HepG2 (cell line): ENCODE measurements at regions not wholly inside any gene's neighbourhood (a gene's known extent, or its start where the extent isn't known, plus 50 kb on each side); places are given as distances from the start of the nearest gene placed in this dataset.

ENCODE experiments used
- ATAC-seq: fragments of 200-7000 bp; cut with Tn5 transposase; 3 replicates; pipeline ENCODE4 v1.9.1; 2020; ENCODE audit warnings: mild to moderate bottlenecking, moderate library complexity
- BruUV-seq: library from RNA; stranded (reverse); fragments of 400-500 nt; replicated peaks from 2 replicates; lab custom pipeline; 2021; lab: Mats Ljungman, UMichigan
- CTCF ChIA-PET: fragments of 300-600 bp; formaldehyde crosslinking; extraction: SDS; loops from one replicate; lab custom pipeline; 2021; ENCODE audit warnings: low total read pairs, inconsistent platforms, low intra/inter-chr PET ratio; lab: Yijun Ruan, JAX
- POLR2A ChIA-PET: fragments of 350-600 bp; sonication (Branson Sonifier 250); formaldehyde crosslinking; loops from one replicate; lab custom pipeline; 2020; ENCODE audit warnings: antibody characterized with exemption, inconsistent platforms; lab: Yijun Ruan, JAX
- DNase-seq: peaks from one replicate; pipeline ENCODE4 v3.0.0-alpha.2; 2015; ENCODE audit warnings: low spot score
- FAIRE-seq: peaks from 3 replicates; lab custom pipeline; 2011; peaks lifted over from hg19 to GRCh38; lab: Jason Lieb, UNC
- H2AFZ ChIP-seq: one replicate; pipeline ENCODE4 v1.6.1; 2011; ENCODE audit warnings: low read length, inconsistent platforms
- H3K27ac ChIP-seq: fragments of 300-600 bp; 3 replicates; pipeline ENCODE4 v1.8.0; 2011; ENCODE audit warnings: mixed run types, mild to moderate bottlenecking, mixed read lengths, low read length, inconsistent platforms; ENCODE audit not compliant: insufficient read depth; ENCODE audit errors: extremely low read length
- H3K27me3 ChIP-seq, 2 experiments: fragments of 200-600 bp in 1 of 2; 2 replicates in 1 of 2; 3 replicates in 1 of 2; pipeline versions ENCODE4 v1.6.0 to v1.8.0; 2011; ENCODE audit warnings: low read length in 2 of 2, mild to moderate bottlenecking in 2 of 2, moderate library complexity in 2 of 2, inconsistent platforms in 1 of 2; ENCODE audit not compliant: insufficient read depth in 2 of 2, control insufficient read depth in 1 of 2
- H3K36me3 ChIP-seq, 2 experiments: fragments of 200-600 bp in 1 of 2; replicated peaks in 1 of 2; 2 replicates in 1 of 2; 3 replicates in 1 of 2; pipeline versions ENCODE4 v1.5.1 to v1.8.0; 2011; ENCODE audit warnings: low read length in 2 of 2, inconsistent platforms in 1 of 2; ENCODE audit not compliant: insufficient read depth in 2 of 2, control insufficient read depth in 1 of 2
- H3K4me1 ChIP-seq: 2 replicates; pipeline ENCODE4 v1.5.1; 2012; ENCODE audit warnings: low read length, inconsistent platforms; ENCODE audit not compliant: insufficient read depth
- H3K4me2 ChIP-seq: 2 replicates; pipeline ENCODE4 v1.6.0; 2011; ENCODE audit warnings: low read depth, low read length, inconsistent platforms
- H3K4me3 ChIP-seq, 3 experiments: fragments of 200-600 bp in 1 of 3; sonication (generic), shearing (Covaris generic) in 1 of 3; replicated peaks in 1 of 3; 2 replicates each; pipeline ENCODE4 v1.5.1; 2011 to 2016; ENCODE audit warnings: low read length in 3 of 3, inconsistent platforms in 2 of 3, low read depth in 2 of 3, mild to moderate bottlenecking in 2 of 3, control low read depth in 1 of 3, mixed read lengths in 1 of 3; ENCODE audit not compliant: insufficient read depth in 1 of 3
- H3K79me2 ChIP-seq: one replicate; pipeline ENCODE4 v1.6.1; 2011; ENCODE audit warnings: low read length, inconsistent platforms; ENCODE audit not compliant: insufficient read depth
- H3K9ac ChIP-seq: 2 replicates; pipeline ENCODE4 v1.6.0; 2011; ENCODE audit warnings: mild to moderate bottlenecking, low read depth, low read length, inconsistent platforms; ENCODE audit not compliant: insufficient read depth
- H3K9me3 ChIP-seq: 2 replicates; pipeline ENCODE4 v1.5.1; 2012; ENCODE audit warnings: mild to moderate bottlenecking, low read length
- H4K20me1 ChIP-seq: 2 replicates; pipeline ENCODE4 v1.6.0; 2011; ENCODE audit warnings: inconsistent platforms, mild to moderate bottlenecking, low read length, moderate library complexity; ENCODE audit not compliant: insufficient read depth
- GTF2F1 ChIP-seq: fragments of 150-350 bp; IDR thresholded peaks from 2 replicates; pipeline ENCODE4 v1.6.1; 2014; ENCODE audit warnings: low read length
- HNF1A ChIP-seq, 2 experiments: sonication (generic) in 1 of 2; formaldehyde crosslinking in 1 of 2; IDR thresholded peaks; 2 replicates each; pipeline versions ENCODE4 v1.4.0 to v1.6.1; 2016 to 2020; ENCODE audit warnings: borderline replicate concordance in 1 of 2, low read depth in 1 of 2, mild to moderate bottlenecking in 1 of 2, missing genetic modification reagents in 1 of 2
- MAZ ChIP-seq, 2 experiments: sonication (generic) in 1 of 2; formaldehyde crosslinking in 1 of 2; IDR thresholded peaks; 2 replicates each; pipeline versions ENCODE4 v1.5.0 to v1.6.1; 2012 to 2020; ENCODE audit warnings: low read depth in 2 of 2, mild to moderate bottlenecking in 2 of 2, borderline replicate concordance in 1 of 2, improper control_type of control experiment in 1 of 2, low read length in 1 of 2, missing genetic modification reagents in 1 of 2, moderate library complexity in 1 of 2
- MIER2 ChIP-seq: IDR thresholded peaks from 2 replicates; pipeline ENCODE4 v1.6.1; 2016; ENCODE audit warnings: missing biosample characterization, missing genetic modification reagents
- PBX2 ChIP-seq: IDR thresholded peaks from 2 replicates; pipeline ENCODE4 v1.6.1; 2016; ENCODE audit warnings: control low read depth
- PHF5A ChIP-seq: IDR thresholded peaks from one replicate; pipeline ENCODE4 v1.6.1; 2018; ENCODE audit warnings: low read depth, missing genetic modification reagents; ENCODE audit not compliant: unreplicated experiment
- SMAD9 ChIP-seq: sonication (generic); formaldehyde crosslinking; IDR thresholded peaks from 2 replicates; pipeline ENCODE4 v1.5.1; 2020; ENCODE audit warnings: mild to moderate bottlenecking, missing genetic modification reagents
- TFDP2 ChIP-seq: sonication (generic); formaldehyde crosslinking; IDR thresholded peaks from 2 replicates; pipeline ENCODE4 v1.4.0; 2020; ENCODE audit warnings: missing genetic modification reagents
- ZMYM3 ChIP-seq: sonication (generic); formaldehyde crosslinking; IDR thresholded peaks from 2 replicates; pipeline ENCODE4 v1.5.1; 2020; ENCODE audit warnings: mild to moderate bottlenecking, missing genetic modification reagents
- ZNF639 ChIP-seq: conservative IDR thresholded peaks from 2 replicates; pipeline ENCODE4 v1.6.1; 2018; ENCODE audit warnings: missing genetic modification reagents
- ZSCAN9 ChIP-seq: IDR thresholded peaks from 2 replicates; pipeline ENCODE4 v1.6.1; 2016; ENCODE audit warnings: borderline replicate concordance
- WGBS: methylation state at CpG from one replicate; pipeline ENCODE4 v1.1.6; 2017; ENCODE audit warnings: low lambda C conversion rate; 5-methylcytosine and 5-hydroxymethylcytosine counted together
- in situ Hi-C: cut with HindIII; loops from 2 replicates; pipeline ENCODE4 v1.10.0; 2017; ENCODE audit warnings: low pct_unique_long_range_greater_than_20kb; ENCODE audit not compliant: extremely low pct_ligation_motif_present
- intact Hi-C: fragments of 100-400 bp; cut with micrococcal nuclease; formaldehyde crosslinking; loops from one replicate; pipeline ENCODE4 v1.10.0; 2022; ENCODE audit not compliant: unreplicated experiment

- no peak overlapping the region for H3K4me2 ChIP-seq
- TF ChIP-seq PBX2 (CRISPR knock-in tag) = no peak
- no peak for TF ChIP-seq ZSCAN9 (CRISPR knock-in tag)
- ATAC-seq (no peak), FAIRE-seq (no peak), DNase-seq (no peak)
- no peaks in the 10 kb centered on the region for H3K9me3 ChIP-seq
- WGBS = 6% methylated on average over 2 of the region's 2 CpGs
- no peak overlapping the region for H3K4me3 ChIP-seq
- no peaks in the 10 kb centered on the region for H3K79me2 ChIP-seq
- H3K9ac ChIP-seq = no peak overlapping the region
- CTCF ChIA-PET = no interaction called here
- no TSS peak for BruUV-seq
- H3K36me3 ChIP-seq = no peaks in the 10 kb centered on the region
- H3K27ac ChIP-seq = no peak overlapping the region
- POLR2A ChIA-PET = no interaction called here
- intact Hi-C loops = no loop called here
- in situ Hi-C loops = no loop called here
- no peaks in the 10 kb centered on the region for H3K27me3 ChIP-seq
- no peaks in the 10 kb centered on the region for H4K20me1 ChIP-seq
- no peaks in the 10 kb centered on the region for H3K4me1 ChIP-seq
- H2AFZ ChIP-seq = no peak overlapping the region
Observed at GRCh38 chr12:92472201-92472600, 230.6 kb upstream of the PLEKHG7 start.

- WGBS = 4% methylated on average over 1 of the region's 1 CpG
- intact Hi-C loops = no loop called here
- FAIRE-seq = no peak
- no peak for TF ChIP-seq GTF2F1
- no peak for TF ChIP-seq TFDP2 (CRISPR knock-in tag)
- TF ChIP-seq MAZ (IDR thresholded peaks at IDR 0.05; ENCODE audit: borderline replicate concordance, low read depth, low read length) = no peak
- no peak for TF ChIP-seq MAZ (CRISPR knock-in tag; IDR thresholded peaks at IDR 0.05; ENCODE audit: low read depth)
- TF ChIP-seq SMAD9 (CRISPR knock-in tag) = no peak
- TF ChIP-seq MIER2 (CRISPR knock-in tag) = no peak
- no peak for TF ChIP-seq PHF5A (CRISPR knock-in tag)
- TF ChIP-seq ZMYM3 (CRISPR knock-in tag) = no peak
- TF ChIP-seq ZNF639 = no peak
- no peak for TF ChIP-seq HNF1A (IDR thresholded peaks at IDR 0.05; ENCODE audit: low read depth)
- no peak for TF ChIP-seq HNF1A (CRISPR knock-in tag; IDR thresholded peaks at IDR 0.05; ENCODE audit: borderline replicate concordance)
Observed at GRCh38 chr12:92471551-92471950, 231.2 kb upstream of the PLEKHG7 start.

More at GRCh38 chr12:92471551-92471950, 231.2 kb upstream of the PLEKHG7 start:
- in situ Hi-C loops = no loop called here
- CTCF ChIA-PET = no interaction called here
- no peak overlapping the region for H3K9ac ChIP-seq
- no peak overlapping the region for H3K27ac ChIP-seq
- H3K36me3 ChIP-seq = no peaks in the 10 kb centered on the region
- no peaks in the 10 kb centered on the region for H3K79me2 ChIP-seq
- no peaks in the 10 kb centered on the region for H3K4me1 ChIP-seq
- no peak overlapping the region for H3K4me3 ChIP-seq
- DNase-seq = no peak
- no peak overlapping the region for H2AFZ ChIP-seq
- H4K20me1 ChIP-seq = no peaks in the 10 kb centered on the region
- POLR2A ChIA-PET = no interaction called here
- no peak overlapping the region for H3K4me2 ChIP-seq
- no peak for ATAC-seq
- no peaks in the 10 kb centered on the region for H3K9me3 ChIP-seq
- no peaks in the 10 kb centered on the region for H3K27me3 ChIP-seq
- no TSS peak for BruUV-seq
